Stimulated activated naive CD8-positive, alpha-beta T cell treated with anti-CD3 and anti-CD28 coated beads, Interleukin-15, amount 100 ng/mL, for 72 hours (primary cell): ENCODE measurements at regions not wholly inside any gene's neighbourhood (a gene's known extent, or its start where the extent isn't known, plus 50 kb on each side); places are given as distances from the start of the nearest gene placed in this dataset.
"Not testable (repeated sequence)": the region's sequence is repeated elsewhere in the genome, so short reads cannot be mapped to it uniquely, and the experiment has no call there.

Source experiments
- ATAC-seq: fragments of 150-1000 bp; cut with Tn5 transposase; 2 replicates; pipeline ENCODE4 v1.10.0; 2021; ENCODE audit warnings: mild to moderate bottlenecking, moderate library complexity
- DNase-seq, 2 donors: peaks; one replicate each; pipeline ENCODE4 v3.0.0; 2021 to 2022
- H3K27ac Mint-ChIP-seq, 2 donors: one replicate each; pipeline ENCODE4 v1.8.0; 2022; ENCODE audit warnings: mild to moderate bottlenecking in 2 of 2, mixed read lengths in 2 of 2, moderate library complexity in 2 of 2
- H3K27me3 Mint-ChIP-seq: one replicate; pipeline ENCODE4 v1.8.0; 2022; ENCODE audit warnings: mixed read lengths
- H3K4me1 Mint-ChIP-seq: one replicate; pipeline ENCODE4 v1.8.0; 2022; ENCODE audit warnings: mild to moderate bottlenecking, mixed read lengths
- H3K4me3 Mint-ChIP-seq, 2 donors: one replicate each; pipeline ENCODE4 v1.8.0; 2022; ENCODE audit warnings: mild to moderate bottlenecking in 2 of 2, mixed read lengths in 2 of 2, moderate library complexity in 1 of 2
- H3K9me3 Mint-ChIP-seq, 2 donors: one replicate each; pipeline ENCODE4 v1.8.0; 2022; ENCODE audit warnings: mixed read lengths in 2 of 2

DNA sequence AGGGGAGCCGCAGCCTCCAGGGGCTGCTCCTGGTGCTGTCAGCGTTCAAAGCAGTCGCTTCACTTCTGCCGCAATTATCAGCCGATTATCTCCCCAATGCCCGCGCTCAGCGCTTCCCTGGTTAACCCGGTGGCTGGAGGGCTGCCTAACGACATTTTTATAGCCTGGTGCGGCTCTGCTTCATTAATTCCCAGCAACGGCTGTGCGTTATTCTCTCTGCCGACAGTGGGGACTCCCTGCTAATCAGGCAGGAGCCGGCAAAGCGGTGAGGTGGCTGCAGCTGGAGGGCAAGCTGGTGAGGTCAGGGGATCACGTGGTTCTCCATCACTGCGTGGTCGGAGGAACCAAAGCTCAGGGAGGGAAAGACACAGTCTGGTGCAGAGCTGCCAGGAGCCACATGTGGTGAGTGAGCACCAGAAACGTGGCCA lies 62.9 kb downstream of the GLRX5 start:
- Mint-ChIP-seq H3K4me3 (no peak overlapping the region), H3K4me1 (no peaks in the 10 kb centered on the region), H3K27me3 (peaks cover 31% of the 10 kb centered on the region), H3K27ac (no peak overlapping the region), H3K9me3 (no peaks in the 10 kb centered on the region)
- ATAC-seq (peak; percentile 55), DNase-seq (peak in 1 of 2 donors; percentile 10)

DNA sequence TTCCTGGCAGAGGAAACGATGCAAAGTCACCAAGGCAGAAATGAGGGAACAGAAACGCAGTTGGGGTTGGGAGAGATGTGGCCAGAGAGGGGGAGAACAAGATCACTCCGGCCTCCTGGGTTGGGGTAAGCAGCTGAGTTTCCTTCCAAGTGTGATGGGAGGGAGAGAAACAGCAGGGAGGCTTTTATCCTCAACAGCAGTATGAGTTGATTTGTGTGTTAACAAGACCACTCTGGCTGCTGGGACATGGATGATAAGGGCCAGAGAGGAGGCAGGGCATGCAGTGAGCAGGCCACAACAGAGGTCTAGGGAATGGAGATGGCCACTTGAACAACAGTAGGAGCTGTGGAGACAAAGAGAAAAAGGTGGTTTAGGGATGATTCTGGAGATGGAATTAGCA lies 66.8 kb downstream of the GLRX5 start:
- H3K27me3 Mint-ChIP-seq = peaks cover 37% of the 10 kb centered on the region
- ATAC-seq (no peak), DNase-seq (no peak)

DNA sequence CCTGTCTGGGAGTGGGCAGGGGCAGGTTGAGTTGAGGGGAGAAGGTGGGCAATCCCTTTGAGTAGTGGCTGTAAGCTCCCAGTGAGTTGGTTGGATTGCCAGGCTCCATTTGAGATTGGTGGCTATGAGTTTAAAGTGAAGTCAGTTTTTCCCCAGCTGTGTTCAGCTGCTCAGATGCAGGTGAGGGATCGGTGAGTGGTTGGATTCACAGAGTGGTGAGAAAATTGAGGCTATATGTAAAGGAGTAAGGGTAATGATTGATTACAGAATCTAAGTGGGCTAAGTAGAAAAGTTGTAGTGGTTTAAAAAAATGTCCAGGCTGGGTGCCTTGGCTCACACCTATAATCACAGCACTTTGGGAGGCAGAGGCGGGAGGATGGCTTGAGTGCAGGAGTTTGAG lies 68.6 kb downstream of the GLRX5 start:
- no peak for ATAC-seq

More for the DNA sequence above, 66.8 kb downstream of the GLRX5 start:
- H3K4me3 Mint-ChIP-seq = no peak overlapping the region
- no peaks in the 10 kb centered on the region for H3K9me3 Mint-ChIP-seq
- H3K27ac Mint-ChIP-seq = no peak overlapping the region
- no peaks in the 10 kb centered on the region for H3K4me1 Mint-ChIP-seq

DNA sequence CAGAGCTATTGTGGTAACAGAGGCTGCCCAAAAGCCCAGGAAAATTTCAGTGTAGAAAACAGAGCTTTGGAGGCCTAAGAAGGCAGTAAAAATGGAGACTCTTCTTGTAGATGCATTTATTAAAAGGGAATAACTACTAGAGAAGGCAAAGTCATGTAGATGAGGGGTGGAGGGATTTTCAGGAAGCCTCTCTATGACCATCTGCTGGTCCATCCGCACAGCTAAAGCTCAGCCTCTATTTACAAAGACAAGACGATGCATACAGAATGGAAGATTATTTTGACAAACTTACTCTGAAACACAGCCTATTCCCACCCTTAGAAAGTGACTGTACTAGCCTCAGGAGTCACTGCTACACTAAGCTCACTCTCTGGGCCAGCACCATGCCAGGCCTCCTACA lies 71.4 kb downstream of the GLRX5 start:
- DNase-seq (no peak), ATAC-seq (no peak)
- no peaks in the 10 kb centered on the region for H3K4me1 Mint-ChIP-seq
- peaks cover 39% of the 10 kb centered on the region for H3K27me3 Mint-ChIP-seq
- no peak overlapping the region for H3K4me3 Mint-ChIP-seq
- H3K9me3 Mint-ChIP-seq = no peaks in the 10 kb centered on the region
- H3K27ac Mint-ChIP-seq = no peak overlapping the region

More for the DNA sequence above, 68.6 kb downstream of the GLRX5 start:
- DNase-seq = no peak
- Mint-ChIP-seq H3K4me1 (no peaks in the 10 kb centered on the region), H3K9me3 (no peaks in the 10 kb centered on the region), H3K27me3 (peaks cover 32% of the 10 kb centered on the region), H3K4me3 (no peak overlapping the region), H3K27ac (no peak overlapping the region)

DNA sequence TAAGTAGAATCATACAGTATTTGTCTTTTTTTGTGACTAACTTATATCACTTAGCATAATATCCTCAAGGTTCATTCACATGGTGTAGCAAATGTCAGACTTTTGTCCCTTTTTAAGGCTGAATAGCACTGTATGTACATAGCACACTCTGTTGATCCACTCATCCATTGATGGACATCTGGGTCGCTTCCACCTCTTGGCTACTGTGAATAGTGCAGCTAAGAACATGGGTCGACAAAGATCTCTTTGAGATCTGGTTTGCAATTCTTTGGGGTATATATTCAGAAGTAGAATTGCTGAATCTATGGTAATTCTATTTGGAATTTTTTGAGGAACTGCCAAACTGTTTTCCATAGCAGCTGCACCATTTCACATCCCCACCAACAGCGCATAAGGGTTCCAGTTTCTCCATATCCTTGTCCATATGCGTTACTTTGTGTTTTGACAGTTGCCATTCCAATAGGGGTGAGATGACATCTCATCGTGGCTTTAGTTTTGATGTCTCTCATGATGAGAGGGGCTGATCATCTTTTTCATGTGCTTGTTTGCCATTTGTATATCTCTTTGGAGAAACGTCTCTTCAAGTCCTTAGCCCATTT lies 73.9 kb downstream of the GLRX5 start:
- Mint-ChIP-seq H3K4me1 (no peaks in the 10 kb centered on the region), H3K27ac (no peak overlapping the region), H3K27me3 (peaks cover 59% of the 10 kb centered on the region), H3K4me3 (no peak overlapping the region), H3K9me3 (no peaks in the 10 kb centered on the region)
- DNase-seq (no peak), ATAC-seq (no peak)

DNA sequence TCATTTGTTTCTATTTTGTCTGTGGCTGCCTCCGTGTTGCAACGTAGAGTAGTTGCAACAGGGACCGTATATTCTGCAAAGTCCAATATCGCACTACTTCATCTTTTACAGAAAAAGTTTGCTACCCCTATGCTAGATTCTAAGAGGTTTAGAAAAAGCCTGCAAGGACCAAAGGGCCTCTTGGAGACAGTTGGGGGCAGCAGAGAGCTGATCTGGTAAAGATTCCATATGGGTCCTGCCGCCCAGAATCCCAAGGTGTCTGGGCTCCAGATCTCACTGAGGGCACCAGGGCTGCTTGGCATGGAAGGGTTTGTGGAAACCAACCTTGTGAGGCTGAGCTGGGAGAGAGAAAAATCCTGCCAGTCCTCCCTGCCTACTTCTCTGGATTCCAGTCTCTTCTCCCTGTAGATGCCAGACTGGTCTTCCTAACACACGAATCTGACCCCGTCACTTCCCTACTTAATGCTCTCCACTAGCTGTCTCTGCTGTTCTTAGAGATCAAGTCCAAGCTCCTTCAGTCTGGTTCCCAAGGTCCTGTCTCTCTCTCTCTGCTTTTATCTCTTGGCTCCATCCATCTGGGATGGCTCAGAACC lies 74.6 kb downstream of the GLRX5 start:
- Mint-ChIP-seq H3K27me3 (peaks cover 59% of the 10 kb centered on the region), H3K9me3 (no peaks in the 10 kb centered on the region), H3K4me1 (no peaks in the 10 kb centered on the region), H3K4me3 (no peak overlapping the region), H3K27ac (no peak overlapping the region)
- DNase-seq (no peak), ATAC-seq (no peak)

DNA sequence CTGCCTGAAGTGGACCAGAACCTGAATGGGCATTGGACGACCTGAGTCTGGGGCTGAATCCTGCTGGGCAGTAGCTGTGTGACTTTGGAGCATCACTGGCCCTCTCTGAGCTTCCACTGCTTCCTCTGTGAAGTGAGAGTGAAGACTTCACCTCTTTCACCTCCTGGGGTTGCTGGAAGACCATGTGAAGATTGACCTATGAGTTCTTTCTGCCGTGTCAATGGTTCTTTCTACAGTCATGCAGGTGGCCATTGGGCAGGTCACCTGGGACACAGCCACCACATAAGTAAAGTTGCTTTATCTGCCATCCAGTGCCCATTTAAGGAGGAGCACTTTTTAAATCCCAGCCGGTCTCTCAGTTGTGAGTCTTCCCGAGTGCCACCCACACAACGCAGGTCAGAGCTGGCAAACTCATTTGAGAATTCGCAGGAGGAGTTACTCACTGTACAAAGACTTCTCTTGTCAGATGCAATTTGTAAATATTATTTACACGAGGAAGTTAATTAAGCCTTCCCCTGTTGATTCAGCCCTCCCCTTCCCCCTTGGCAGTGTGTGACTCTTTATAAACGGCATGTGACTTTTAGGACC lies 74.8 kb upstream of the TCL1B start:
- Mint-ChIP-seq H3K9me3 (no peaks in the 10 kb centered on the region), H3K4me3 (no peak overlapping the region), H3K27me3 (peaks cover 55% of the 10 kb centered on the region), H3K4me1 (no peaks in the 10 kb centered on the region), H3K27ac (no peak overlapping the region)
- ATAC-seq = no peak
- no peak for DNase-seq

DNA sequence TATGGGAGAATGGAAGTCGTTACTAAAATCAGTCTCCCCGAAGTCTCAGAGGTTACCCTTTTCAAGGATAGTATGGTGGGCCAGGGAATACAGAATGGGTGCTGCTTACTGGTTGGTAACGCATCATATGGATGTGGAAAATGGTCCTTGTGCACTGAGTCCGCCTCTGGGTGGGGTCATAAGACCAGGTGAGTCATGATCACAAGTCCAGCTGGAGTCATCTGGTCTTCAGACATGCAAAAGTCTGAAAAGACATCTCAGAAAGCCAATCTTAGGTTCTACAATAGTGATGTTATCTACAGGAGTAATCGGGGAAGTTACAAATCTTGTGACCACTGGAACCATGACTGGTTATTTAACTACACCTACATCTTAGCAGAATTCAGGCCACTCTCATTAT lies 71.9 kb upstream of the TCL1B start:
- Mint-ChIP-seq H3K4me1 (no peaks in the 10 kb centered on the region), H3K27me3 (peaks cover 45% of the 10 kb centered on the region), H3K9me3 (no peaks in the 10 kb centered on the region), H3K27ac (no peak overlapping the region), H3K4me3 (no peak overlapping the region)
- no peak for ATAC-seq
- DNase-seq = no peak

DNA sequence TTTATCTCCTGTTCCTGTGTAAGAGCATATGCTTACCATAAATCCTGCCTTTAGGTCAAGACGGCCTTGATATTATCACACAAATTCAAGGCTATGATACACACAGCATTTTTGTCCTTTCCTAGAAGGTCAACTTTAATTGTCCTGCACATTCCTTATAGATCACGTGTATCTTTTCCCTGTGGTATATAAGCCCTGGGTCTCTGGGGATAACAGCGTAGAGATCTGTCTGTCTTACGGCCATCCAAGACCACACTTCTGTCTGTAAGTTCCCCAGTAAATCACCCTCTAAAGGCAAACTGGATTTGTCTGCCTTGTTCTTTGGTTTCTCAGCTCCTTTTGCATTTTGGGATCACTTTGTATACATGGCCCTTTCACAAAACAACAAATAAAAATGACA lies 69.5 kb upstream of the TCL1B start:
- Mint-ChIP-seq H3K27ac (no peak overlapping the region), H3K9me3 (no peaks in the 10 kb centered on the region), H3K4me3 (no peak overlapping the region), H3K27me3 (peaks cover 42% of the 10 kb centered on the region), H3K4me1 (no peaks in the 10 kb centered on the region)
- no peak for DNase-seq
- ATAC-seq = no peak

DNA sequence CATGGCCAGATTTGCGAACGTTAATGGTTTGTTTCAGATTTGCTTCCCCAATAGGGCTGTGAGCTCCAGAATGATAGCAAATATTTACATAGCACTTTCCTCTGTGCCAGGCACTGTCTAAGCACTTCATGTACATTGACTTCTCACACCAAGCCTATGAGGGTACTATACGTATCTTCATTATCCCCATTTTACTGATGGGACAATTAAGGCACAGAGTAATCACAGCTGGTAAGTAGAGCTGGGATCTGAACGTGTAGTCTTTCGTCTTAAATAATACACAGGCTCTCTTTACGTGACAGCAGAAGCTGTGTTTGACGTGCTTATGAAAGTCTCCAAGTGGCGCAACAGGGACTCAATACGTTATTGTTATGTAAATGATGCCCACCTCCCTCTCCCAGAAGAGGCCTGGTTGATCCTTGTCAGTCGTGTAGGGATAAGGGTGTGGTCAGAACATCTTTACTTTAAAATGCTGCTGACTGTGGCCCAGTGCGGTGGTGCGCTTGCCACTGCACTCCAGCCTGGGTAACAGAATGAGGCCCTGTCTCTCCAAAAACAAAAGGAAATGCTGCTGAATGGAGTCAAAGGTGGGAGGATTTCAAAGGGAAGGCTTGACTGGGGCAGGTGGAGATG lies 66.3 kb upstream of the TCL1B start:
- H3K27ac Mint-ChIP-seq = no peak overlapping the region
- DNase-seq (no peak), ATAC-seq (no peak)
- H3K27me3 Mint-ChIP-seq = peaks cover 34% of the 10 kb centered on the region
- H3K9me3 Mint-ChIP-seq = peaks cover under 1 to 6% of the 10 kb centered on the region in 2 donors
- no peak overlapping the region for H3K4me3 Mint-ChIP-seq
- H3K4me1 Mint-ChIP-seq = no peaks in the 10 kb centered on the region

DNA sequence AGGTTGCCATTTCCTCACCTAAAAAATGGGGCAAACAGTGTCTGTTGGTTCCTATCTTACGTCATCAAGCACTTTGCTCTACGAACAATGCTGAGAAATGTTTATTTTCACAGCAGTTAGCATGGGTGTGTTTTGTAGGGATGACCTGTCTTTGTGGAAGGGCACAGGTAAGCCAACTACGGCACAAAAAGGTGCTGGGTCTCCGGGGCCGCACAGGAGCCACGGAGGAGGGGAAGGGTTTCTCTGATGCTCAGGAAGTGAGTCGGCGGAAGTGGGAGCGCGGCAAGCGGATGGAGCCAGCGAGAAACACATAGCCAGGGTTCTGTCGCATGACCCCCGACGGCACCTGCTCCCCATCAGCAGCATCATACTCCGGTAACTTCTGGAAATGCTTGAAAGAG lies 65.6 kb upstream of the TCL1B start:
- Mint-ChIP-seq H3K4me3 (peak overlapping the region in 1 of 2 donors; percentile 54), H3K9me3 (peaks cover 8 to 14% of the 10 kb centered on the region in 2 donors), H3K27me3 (peaks cover 34% of the 10 kb centered on the region), H3K4me1 (no peaks in the 10 kb centered on the region), H3K27ac (no peak overlapping the region)
- DNase-seq (no peak), ATAC-seq (no peak)

DNA sequence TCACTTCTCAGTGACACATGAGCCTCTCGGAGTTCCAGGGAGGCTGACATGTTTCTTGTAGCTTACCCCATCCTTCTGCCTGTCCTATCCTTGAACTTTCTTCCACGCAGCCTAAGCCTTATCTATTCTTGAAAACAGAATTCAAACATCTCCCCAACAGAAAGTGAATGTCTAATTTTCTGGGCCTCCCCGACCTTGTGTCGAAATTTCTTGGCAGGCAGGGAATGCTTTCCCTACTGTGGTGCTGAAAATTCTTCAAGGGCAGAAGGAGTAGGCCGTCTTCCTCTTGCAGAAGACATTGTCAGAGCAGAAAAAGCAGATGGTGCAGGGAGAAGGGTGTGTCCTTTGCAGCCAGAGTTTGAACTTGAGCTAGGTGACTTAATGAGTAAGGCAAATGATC lies 63.0 kb upstream of the TCL1B start:
- H3K4me3 Mint-ChIP-seq = no peak overlapping the region
- peaks cover 34% of the 10 kb centered on the region for H3K27me3 Mint-ChIP-seq
- no peaks in the 10 kb centered on the region for H3K4me1 Mint-ChIP-seq
- H3K27ac Mint-ChIP-seq = no peak overlapping the region
- peaks cover 10 to 14% of the 10 kb centered on the region in 2 donors for H3K9me3 Mint-ChIP-seq
- ATAC-seq (no peak), DNase-seq (no peak)

DNA sequence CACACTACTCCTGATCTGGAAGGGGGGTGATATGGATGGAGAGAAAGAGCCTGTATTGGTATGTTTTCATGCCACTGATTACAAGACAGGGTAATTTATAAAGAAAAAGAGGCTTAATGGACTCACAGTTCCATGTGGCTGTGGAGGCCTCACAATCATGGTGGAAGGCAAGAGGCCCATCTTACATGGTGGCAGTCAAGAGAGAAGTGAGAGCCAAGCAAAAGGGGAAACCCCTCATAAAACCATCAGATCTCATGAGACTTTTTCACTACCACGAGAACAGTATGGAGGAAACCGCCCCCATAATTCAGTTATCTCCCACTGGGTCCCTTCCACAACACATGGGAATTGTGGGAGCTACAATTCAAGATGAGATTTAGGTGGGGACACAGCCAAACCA lies 60.5 kb upstream of the TCL1B start:
- DNase-seq, ATAC-seq, H3K4me3 Mint-ChIP-seq, H3K4me1 Mint-ChIP-seq, H3K27ac Mint-ChIP-seq: not testable (repeated sequence)
- Mint-ChIP-seq H3K27me3 (peaks cover 18% of the 10 kb centered on the region), H3K9me3 (peaks cover 10 to 14% of the 10 kb centered on the region in 2 donors)

DNA sequence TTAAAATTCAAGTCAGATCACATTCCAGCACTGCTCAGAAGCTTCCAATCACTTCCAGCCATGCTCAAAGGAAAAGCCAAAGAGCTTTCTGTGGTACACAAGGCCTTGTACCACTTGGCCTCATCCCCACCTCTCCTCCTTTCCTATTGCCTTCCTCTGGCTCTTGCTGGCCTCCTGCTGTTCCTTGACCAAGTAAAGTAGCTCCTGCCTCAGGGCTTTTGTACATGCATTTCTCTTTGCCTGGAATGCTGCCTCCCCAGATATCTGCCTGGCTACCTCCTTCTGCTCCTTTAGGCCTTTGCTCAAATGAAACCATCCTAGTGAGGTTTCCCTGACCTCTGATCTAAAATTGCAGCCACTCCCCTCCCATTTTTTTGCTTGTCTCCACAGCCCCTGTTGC lies 51.2 kb upstream of the TCL1B start:
- Mint-ChIP-seq H3K4me3 (no peak overlapping the region), H3K4me1 (no peaks in the 10 kb centered on the region), H3K27me3 (peaks cover 33% of the 10 kb centered on the region), H3K27ac (no peak overlapping the region), H3K9me3 (peaks cover 7 to 23% of the 10 kb centered on the region in 2 donors)
- DNase-seq (no peak), ATAC-seq (no peak)
